ENCODE measurements at regions not wholly inside any gene's neighbourhood (a gene's known extent, or its start where the extent isn't known, plus 50 kb on each side); places are given as distances from the start of the nearest gene placed in this dataset.

- Histone ChIP-seq H3K9me3 (ENCODE audit: control insufficient read depth, insufficient read depth, low read depth, low read length) (no peaks in the 10 kb centered on the region), H3K4me1 (ENCODE audit: control insufficient read depth, insufficient read depth, low read length) (peaks cover 41% of the 10 kb centered on the region), H3K27ac (ENCODE audit: low read length) (peak overlapping the region; percentile 95), H3K4me3 (ENCODE audit: low read depth in 2 of 2, low read length in 2 of 2) (no peak overlapping the region), H3K36me3 (ENCODE audit: control insufficient read depth, insufficient read depth, low read length) (no peaks in the 10 kb centered on the region), H3K27me3 (ENCODE audit: control insufficient read depth, insufficient read depth, low read length) (no peaks in the 10 kb centered on the region)
- intact Hi-C loops (cut with micrococcal nuclease; ENCODE audit: unreplicated experiment) (no loop called here), in situ Hi-C loops (cut with HindIII; ENCODE audit: low pct_unique_long_range_greater_than_20kb, low sequenced_read_pairs) (no loop called here)
- POLR2A ChIA-PET: interaction anchor here (0.6 kb wide), 1 partner anchor 109 kb away, joined by 12 read pairs; no protein-coding TSS in a partner anchor
- no peak for ATAC-seq
- DNase-seq (ENCODE audit: low read depth, low spot score): no peak
- TF ChIP-seq CTCF (IDR thresholded peaks at IDR 0.05) (no peak), SIN3A (IDR thresholded peaks at IDR 0.05; ENCODE audit: borderline replicate concordance, insufficient read depth, low read depth, low read length) (no peak), TCF7L2 (IDR thresholded peaks at IDR 0.05; ENCODE audit: low read depth, low read length) (no peak), POLR2AphosphoS5 (IDR thresholded peaks at IDR 0.05; ENCODE audit: low read depth, low read length) (no peak), REST (IDR thresholded peaks at IDR 0.05; ENCODE audit: insufficient read depth in 1 of 2, low read depth in 2 of 2, low read length in 1 of 2) (no peak)
- no TSS peak for BruUV-seq (replicated peaks)
- CTCF ChIA-PET: no interaction called here
These were observed 105.5 kb upstream of the IRF2BP2 start for GRCh38 chr1:234715252-234716014.

GRCh38 chr1:234713859-234714258 is 103.9 kb upstream of the IRF2BP2 start:
- H3K27me3 ChIP-seq (ENCODE audit: control insufficient read depth, insufficient read depth, low read length): no peaks in the 10 kb centered on the region
- H3K4me3 ChIP-seq (ENCODE audit: low read depth in 2 of 2, low read length in 2 of 2): no peak overlapping the region
- ChIA-PET CTCF (interaction anchor here (0.6 kb wide), 1 partner anchor 103 kb away, joined by 4 read pairs; no protein-coding TSS in a partner anchor), POLR2A (no interaction called here)
- ATAC-seq (no peak), DNase-seq (ENCODE audit: low read depth, low spot score) (no peak)
- peak overlapping the region; percentile 95 for H3K27ac ChIP-seq (ENCODE audit: low read length)
- TF ChIP-seq TCF7L2 (IDR thresholded peaks at IDR 0.05; ENCODE audit: low read depth, low read length) (no peak), CTCF (IDR thresholded peaks at IDR 0.05) (no peak), POLR2AphosphoS5 (IDR thresholded peaks at IDR 0.05; ENCODE audit: low read depth, low read length) (no peak), REST (IDR thresholded peaks at IDR 0.05; ENCODE audit: insufficient read depth in 1 of 2, low read depth in 2 of 2, low read length in 1 of 2) (no peak), SIN3A (IDR thresholded peaks at IDR 0.05; ENCODE audit: borderline replicate concordance, insufficient read depth, low read depth, low read length) (no peak)
- H3K36me3 ChIP-seq (ENCODE audit: control insufficient read depth, insufficient read depth, low read length): no peaks in the 10 kb centered on the region
- no TSS peak for BruUV-seq (replicated peaks)
- peaks cover 30% of the 10 kb centered on the region for H3K4me1 ChIP-seq (ENCODE audit: control insufficient read depth, insufficient read depth, low read length)
- peaks cover under 1% of the 10 kb centered on the region; the same call in 1 of the 2 replicates for H3K9me3 ChIP-seq (ENCODE audit: control insufficient read depth, insufficient read depth, low read depth, low read length)
- in situ Hi-C loops (cut with HindIII; ENCODE audit: low pct_unique_long_range_greater_than_20kb, low sequenced_read_pairs) (no loop called here), intact Hi-C loops (cut with micrococcal nuclease; ENCODE audit: unreplicated experiment) (no loop called here)

Data from Panc1 (cell line).